Stimulated activated CD4-positive, alpha-beta T cell treated with anti-CD3 and anti-CD28 coated beads, Interleukin-15, amount 100 ng/mL, for 24 hours (primary cell): ENCODE measurements at regions not wholly inside any gene's neighbourhood (a gene's known extent, or its start where the extent isn't known, plus 50 kb on each side); places are given as distances from the start of the nearest gene placed in this dataset.
"Not testable (repeated sequence)": the region's sequence is repeated elsewhere in the genome, so short reads cannot be mapped to it uniquely, and the experiment has no call there.

Experiments
- DNase-seq: peaks from one replicate; pipeline ENCODE4 v3.0.0-alpha.2; 2020

- no peak for DNase-seq
Observed at GRCh38 chr2:83364264-83364663, 1094.8 kb downstream of the SUCLG1 start.

- DNase-seq = not testable (repeated sequence)
Observed at GRCh38 chr2:83363138-83363537, 1095.9 kb downstream of the SUCLG1 start.

GRCh38 chr2:83359336-83359735 is 1099.7 kb downstream of the SUCLG1 start:
- no peak for DNase-seq

GRCh38 chr2:83342860-83343329 is 1116.2 kb downstream of the SUCLG1 start:
- DNase-seq = no peak

- DNase-seq = no peak
Observed at GRCh38 chr2:83340424-83340823, 1118.7 kb downstream of the SUCLG1 start.

- not testable (repeated sequence) for DNase-seq
Observed at GRCh38 chr2:83339942-83340341, 1119.1 kb downstream of the SUCLG1 start.

- no peak for DNase-seq
Observed at GRCh38 chr2:83331810-83332209, 1127.3 kb downstream of the SUCLG1 start.

GRCh38 chr2:83323038-83323437 is 1136.0 kb downstream of the SUCLG1 start:
- DNase-seq = no peak

GRCh38 chr2:83320053-83320452 is 1139.0 kb downstream of the SUCLG1 start:
- no peak for DNase-seq

- no peak for DNase-seq
Observed at GRCh38 chr2:83305758-83306378, 1153.2 kb downstream of the SUCLG1 start.

GRCh38 chr2:83291083-83291482 is 1168.0 kb downstream of the SUCLG1 start:
- no peak for DNase-seq

- no peak for DNase-seq
Observed at GRCh38 chr2:83282841-83283240, 1176.2 kb downstream of the SUCLG1 start.

GRCh38 chr2:83282043-83282795 is 1176.9 kb downstream of the SUCLG1 start:
- no peak for DNase-seq

- DNase-seq = no peak
Observed at GRCh38 chr2:83280391-83280790, 1178.7 kb downstream of the SUCLG1 start.

GRCh38 chr2:83273322-83273721 is 1185.8 kb downstream of the SUCLG1 start:
- DNase-seq = no peak

- DNase-seq = no peak
Observed at GRCh38 chr2:83261591-83262136, 1197.4 kb downstream of the SUCLG1 start.

GRCh38 chr2:83253848-83254247 is 1205.2 kb downstream of the SUCLG1 start:
- DNase-seq = no peak

GRCh38 chr2:83251321-83251872 is 1207.7 kb downstream of the SUCLG1 start:
- DNase-seq = no peak

GRCh38 chr2:83245806-83246537 is 1213.1 kb downstream of the SUCLG1 start:
- not testable (repeated sequence) for DNase-seq

- DNase-seq = no peak
Observed at GRCh38 chr2:83240611-83241010, 1218.5 kb downstream of the SUCLG1 start.

- DNase-seq = no peak
Observed at GRCh38 chr2:83238111-83238510, 1221.0 kb downstream of the SUCLG1 start.

GRCh38 chr2:83234246-83234645 is 1224.8 kb downstream of the SUCLG1 start:
- no peak for DNase-seq

- no peak for DNase-seq
Observed at GRCh38 chr2:83233781-83234180, 1225.3 kb downstream of the SUCLG1 start.
